ENCODE measurements at regions not wholly inside any gene's neighbourhood (a gene's known extent, or its start where the extent isn't known, plus 50 kb on each side); places are given as distances from the start of the nearest gene placed in this dataset.

GRCh38 chr9:95720496-95720895 is 155.0 kb upstream of the ERCC6L2 start:
- intact Hi-C loops (cut with DNase I; ENCODE audit: low total_unique reads), result loop anchor here (10.0 kb wide), 2 partner anchors 304 to 344 kb away; no protein-coding TSS in a partner anchor
- Histone ChIP-seq H3K4me3 (no peak overlapping the region), H3K27ac (no peak overlapping the region), H3K4me1 (no peaks in the 10 kb centered on the region), H3K36me3 (no peaks in the 10 kb centered on the region), H3K27me3 (no peaks in the 10 kb centered on the region), H3K9me3 (no peaks in the 10 kb centered on the region)
- DNase-seq, result no peak
- no peak for TF ChIP-seq CTCF (IDR thresholded peaks at IDR 0.05)

- no peak for DNase-seq
- intact Hi-C loops (cut with DNase I; ENCODE audit: low total_unique reads), result no loop called here
- TF ChIP-seq CTCF (IDR thresholded peaks at IDR 0.05), result no peak
- Histone ChIP-seq H3K4me3 (no peak overlapping the region), H3K36me3 (no peaks in the 10 kb centered on the region), H3K27me3 (no peaks in the 10 kb centered on the region), H3K27ac (no peak overlapping the region), H3K9me3 (no peaks in the 10 kb centered on the region), H3K4me1 (no peaks in the 10 kb centered on the region)
These were observed 156.1 kb upstream of the ERCC6L2 start for GRCh38 chr9:95719354-95719753.

- Histone ChIP-seq H3K27ac (no peak overlapping the region), H3K27me3 (no peaks in the 10 kb centered on the region), H3K36me3 (no peaks in the 10 kb centered on the region), H3K4me1 (no peaks in the 10 kb centered on the region), H3K4me3 (no peak overlapping the region), H3K9me3 (no peaks in the 10 kb centered on the region)
- intact Hi-C loops (cut with DNase I; ENCODE audit: low total_unique reads), result no loop called here
- no peak for TF ChIP-seq CTCF (IDR thresholded peaks at IDR 0.05)
- DNase-seq, result no peak
These were observed 157.2 kb upstream of the ERCC6L2 start for GRCh38 chr9:95718263-95718662.

- intact Hi-C loops (cut with DNase I; ENCODE audit: low total_unique reads), result no loop called here
- Histone ChIP-seq H3K4me1 (no peaks in the 10 kb centered on the region), H3K9me3 (no peaks in the 10 kb centered on the region), H3K27ac (no peak overlapping the region), H3K27me3 (no peaks in the 10 kb centered on the region), H3K4me3 (no peak overlapping the region), H3K36me3 (no peaks in the 10 kb centered on the region)
- no peak for TF ChIP-seq CTCF (IDR thresholded peaks at IDR 0.05)
- DNase-seq, result no peak
These were observed 159.5 kb upstream of the ERCC6L2 start for GRCh38 chr9:95715868-95716435.

GRCh38 chr9:95710446-95710845 is 165.0 kb upstream of the ERCC6L2 start:
- TF ChIP-seq CTCF (IDR thresholded peaks at IDR 0.05), result no peak
- intact Hi-C loops (cut with DNase I; ENCODE audit: low total_unique reads), result no loop called here

GRCh38 chr9:95696701-95697100 is 178.8 kb upstream of the ERCC6L2 start:
- H3K4me1 ChIP-seq, result no peaks in the 10 kb centered on the region
- H3K27me3 ChIP-seq, result no peaks in the 10 kb centered on the region
- no peak overlapping the region for H3K27ac ChIP-seq
- H3K9me3 ChIP-seq, result no peaks in the 10 kb centered on the region
- intact Hi-C loops (cut with DNase I; ENCODE audit: low total_unique reads), result no loop called here
- no peak for TF ChIP-seq CTCF (IDR thresholded peaks at IDR 0.05)
- H3K36me3 ChIP-seq, result no peaks in the 10 kb centered on the region
- no peak overlapping the region for H3K4me3 ChIP-seq
- DNase-seq, result no peak

More at GRCh38 chr9:95710446-95710845, 165.0 kb upstream of the ERCC6L2 start:
- Histone ChIP-seq H3K27me3 (no peaks in the 10 kb centered on the region), H3K9me3 (no peaks in the 10 kb centered on the region), H3K36me3 (no peaks in the 10 kb centered on the region), H3K4me3 (no peak overlapping the region), H3K27ac (no peak overlapping the region), H3K4me1 (peaks cover 0 to 22% (median 8%) of the 10 kb centered on the region in 4 donors)
- DNase-seq, result no peak

Data from tibial artery (tissue), 4 donors.